ENCODE measurements at regions not wholly inside any gene's neighbourhood (a gene's known extent, or its start where the extent isn't known, plus 50 kb on each side); places are given as distances from the start of the nearest gene placed in this dataset.
A peak's percentile ranks its signal among the peaks of the same experiment; 100 is the strongest.

GRCh38 chr10:111747751-111748150 is 435.8 kb downstream of the GPAM start:
- no peak for TF ChIP-seq CTCF (IDR thresholded peaks at IDR 0.05; ENCODE audit: extremely low read depth, missing control alignments)
- no peak for DNase-seq (ENCODE audit: low spot score)

DNA sequence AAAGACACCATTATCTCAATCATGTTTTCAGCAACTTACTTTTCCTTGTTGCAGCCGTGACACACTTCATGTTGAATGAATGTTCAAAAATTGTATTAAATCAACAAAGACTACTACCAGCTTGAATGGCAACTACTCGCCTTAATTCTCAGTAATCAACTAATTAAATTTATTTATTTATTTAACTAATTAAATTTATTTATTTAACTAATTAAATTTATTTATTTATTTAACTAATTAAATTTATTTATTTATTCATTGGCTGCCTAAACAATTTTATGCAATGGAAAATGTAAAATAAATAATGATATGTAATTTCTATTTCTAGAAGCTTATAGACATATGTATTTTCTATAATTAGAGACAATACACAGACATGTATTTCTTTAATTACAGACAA is 435.4 kb downstream of the GPAM start:
- DNase-seq (ENCODE audit: low spot score), result no peak
- no peak for TF ChIP-seq CTCF (IDR thresholded peaks at IDR 0.05; ENCODE audit: extremely low read depth, missing control alignments)

DNA sequence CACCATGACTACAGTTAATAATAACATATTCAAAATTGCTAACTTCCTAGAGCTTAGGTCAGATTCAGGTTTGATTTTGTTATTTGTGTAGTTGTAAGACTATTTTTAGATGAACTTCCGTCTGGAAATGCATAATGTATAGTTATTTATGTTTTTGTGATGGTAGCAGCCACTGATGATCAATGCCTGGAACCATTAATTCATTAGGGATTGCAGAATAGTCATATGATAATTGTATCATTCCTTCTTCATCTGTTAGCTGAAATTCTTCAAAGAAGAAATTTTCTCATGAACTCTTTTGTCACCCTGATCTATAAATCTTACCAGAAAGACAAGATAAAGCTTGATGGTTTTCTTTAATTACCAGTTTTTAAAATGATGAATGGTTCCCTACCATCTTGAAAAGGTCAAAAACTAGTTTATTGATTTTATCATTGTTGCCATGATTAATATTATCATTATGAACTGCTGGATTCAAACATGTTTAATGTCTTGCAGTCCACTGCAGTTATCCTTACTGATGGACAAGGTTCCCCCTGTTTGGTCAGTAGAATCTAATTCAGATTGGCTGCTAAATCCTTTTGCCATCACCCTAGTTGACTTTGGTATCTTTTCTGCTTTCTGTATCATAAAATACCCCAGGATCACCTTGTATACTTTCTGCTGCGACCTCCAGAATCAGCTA is 433.3 kb downstream of the GPAM start:
- no peak for DNase-seq (ENCODE audit: low spot score)
- TF ChIP-seq CTCF (IDR thresholded peaks at IDR 0.05; ENCODE audit: extremely low read depth, missing control alignments), result no peak

GRCh38 chr10:111756217-111757061 is 427.1 kb downstream of the GPAM start:
- TF ChIP-seq CTCF (IDR thresholded peaks at IDR 0.05; ENCODE audit: extremely low read depth, missing control alignments), result peak; percentile 59
- peak; percentile 9 for DNase-seq (ENCODE audit: low spot score)

- TF ChIP-seq CTCF (IDR thresholded peaks at IDR 0.05; ENCODE audit: extremely low read depth, missing control alignments), result no peak
- no peak for DNase-seq (ENCODE audit: low spot score)
Measured at GRCh38 chr10:111758593-111758992, 425.0 kb downstream of the GPAM start.

DNA sequence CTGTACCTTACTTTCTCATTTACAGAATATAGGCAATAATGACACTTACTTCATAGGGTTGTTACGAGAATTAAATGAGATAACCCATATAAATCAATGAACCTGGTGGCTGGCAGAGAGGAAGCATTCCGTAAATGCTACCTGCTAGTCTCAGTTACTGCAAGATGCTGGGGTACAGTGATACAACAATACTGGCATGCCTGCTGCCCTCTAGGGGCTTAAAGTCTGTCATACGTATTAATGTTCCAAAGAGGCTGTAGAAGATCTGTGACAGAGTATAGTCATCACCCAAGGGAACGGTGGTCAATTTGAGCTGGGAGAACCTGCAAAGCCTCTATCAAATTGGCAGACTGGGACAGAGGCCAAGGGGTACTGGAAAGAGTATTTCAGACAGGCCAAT is 421.5 kb downstream of the GPAM start:
- DNase-seq (ENCODE audit: low spot score), result no peak
- TF ChIP-seq CTCF (IDR thresholded peaks at IDR 0.05; ENCODE audit: extremely low read depth, missing control alignments), result no peak

- no peak for DNase-seq (ENCODE audit: low spot score)
- TF ChIP-seq CTCF (IDR thresholded peaks at IDR 0.05; ENCODE audit: extremely low read depth, missing control alignments), result no peak
Measured at GRCh38 chr10:111765216-111765615, 418.3 kb downstream of the GPAM start.

Measured in GM20000 (cell line).